HG03159 (cell line): ENCODE measurements at regions not wholly inside any gene's neighbourhood (a gene's known extent, or its start where the extent isn't known, plus 50 kb on each side); places are given as distances from the start of the nearest gene placed in this dataset.

Source experiments
- ATAC-seq: cut with Tn5 transposase; IDR thresholded peaks from one replicate; pipeline ENCODE4 v1.9.1; 2021; ENCODE audit warnings: mild to moderate bottlenecking, moderate library complexity; ENCODE audit not compliant: unreplicated experiment

DNA sequence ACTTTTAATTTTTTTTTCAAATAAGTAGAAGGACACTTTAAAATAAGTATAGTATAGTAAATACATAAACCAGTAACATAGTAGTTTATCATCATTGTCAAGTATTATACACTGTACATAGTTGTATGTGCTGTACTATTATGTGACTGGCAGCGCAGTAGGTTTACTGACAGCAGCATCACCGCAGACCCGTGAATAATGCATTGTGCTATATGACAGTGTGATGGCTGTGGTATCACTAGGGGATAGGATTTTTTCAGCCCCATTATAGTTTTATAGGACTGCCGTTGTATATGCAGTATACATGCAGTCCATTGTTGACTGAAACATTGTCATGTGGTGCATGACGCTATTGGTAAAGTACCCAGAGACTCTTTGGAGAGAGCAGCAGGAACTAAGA, 306.5 kb downstream of the SQOR start:
- ATAC-seq = no peak

DNA sequence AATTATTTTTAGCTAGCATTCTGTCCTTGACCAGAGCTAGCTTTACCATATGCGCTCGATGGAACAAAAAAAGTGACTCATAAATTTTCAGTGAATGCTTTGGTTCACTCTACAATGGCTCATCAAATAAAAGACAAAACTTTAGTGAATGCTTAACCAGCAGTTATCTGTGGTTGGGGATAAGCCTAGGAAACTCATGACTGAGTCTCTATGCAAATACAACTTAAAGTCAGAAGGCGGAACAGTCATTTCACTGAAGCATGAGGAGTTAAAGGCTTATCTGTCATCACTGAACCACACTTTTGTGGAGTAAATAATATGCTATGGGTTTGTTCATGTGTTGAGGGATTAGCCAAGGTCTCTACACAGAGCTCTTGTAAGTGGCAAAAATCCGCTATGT, 308.4 kb downstream of the SQOR start:
- no peak for ATAC-seq

DNA sequence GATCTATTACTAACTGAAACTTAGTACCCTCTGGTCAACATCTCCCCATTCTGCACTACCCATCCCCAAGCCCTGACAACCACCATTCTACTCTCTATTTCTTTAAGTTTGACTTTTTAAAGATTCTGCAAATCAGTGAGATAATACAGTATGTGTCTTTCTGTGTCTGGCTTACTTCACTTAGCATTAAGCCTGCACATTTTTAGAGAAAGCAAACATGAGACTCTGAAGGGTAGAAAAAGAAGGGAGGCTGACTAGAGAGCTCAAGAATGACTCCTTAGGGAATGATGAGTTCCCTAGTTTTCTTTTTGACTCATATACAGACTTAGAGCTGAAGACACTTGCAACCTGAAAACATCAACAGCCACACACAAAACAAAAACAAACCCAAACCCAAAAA, 311.3 kb downstream of the SQOR start:
- ATAC-seq = no peak

GRCh38 chr15:45948181-45948621, 313.4 kb downstream of the SQOR start:
- no peak for ATAC-seq

DNA sequence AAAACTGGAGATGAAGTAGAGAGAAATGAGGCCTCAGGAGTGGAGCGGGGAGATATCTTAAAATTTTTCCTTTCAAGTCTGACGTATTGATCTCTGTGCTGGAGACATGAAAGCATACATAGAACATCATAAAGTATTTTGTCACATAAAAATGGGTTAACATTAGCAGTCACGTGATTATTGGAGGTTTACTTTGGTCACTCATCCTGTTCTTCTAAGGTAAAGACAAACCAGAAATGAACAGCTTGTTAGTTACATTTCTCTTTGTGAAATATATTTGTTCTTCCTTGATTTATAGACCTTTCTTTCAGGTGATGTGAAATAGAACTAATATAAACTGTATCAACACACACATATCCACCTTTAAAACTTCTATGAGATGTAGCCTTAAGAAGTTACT, 324.1 kb downstream of the SQOR start:
- ATAC-seq = no peak

- ATAC-seq = no peak
Measured at GRCh38 chr15:45962733-45963132, 327.9 kb downstream of the SQOR start.

DNA sequence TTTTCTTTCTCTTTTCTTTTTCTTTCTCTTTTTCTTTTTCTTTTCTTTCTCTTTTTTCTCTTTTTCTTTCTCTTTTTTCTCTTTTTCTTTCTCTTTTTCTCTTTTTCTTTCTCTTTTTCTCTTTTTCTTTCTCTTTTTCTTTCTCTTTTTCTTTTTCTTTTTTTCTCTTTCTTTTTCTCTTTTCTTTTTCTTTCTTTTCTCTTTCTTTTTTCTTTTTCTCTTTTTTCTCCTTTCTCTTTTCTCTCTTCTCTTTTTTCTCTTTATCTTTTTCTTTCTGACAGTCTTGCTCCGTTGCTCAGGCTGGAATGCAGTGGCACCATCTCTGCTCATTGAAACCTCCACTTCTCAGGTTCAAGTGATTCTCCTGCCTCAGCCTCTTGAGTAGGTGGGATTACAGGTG, 335.7 kb downstream of the SQOR start:
- ATAC-seq = no peak

GRCh38 chr15:45980366-45980765, 345.5 kb downstream of the SQOR start:
- ATAC-seq = no peak

DNA sequence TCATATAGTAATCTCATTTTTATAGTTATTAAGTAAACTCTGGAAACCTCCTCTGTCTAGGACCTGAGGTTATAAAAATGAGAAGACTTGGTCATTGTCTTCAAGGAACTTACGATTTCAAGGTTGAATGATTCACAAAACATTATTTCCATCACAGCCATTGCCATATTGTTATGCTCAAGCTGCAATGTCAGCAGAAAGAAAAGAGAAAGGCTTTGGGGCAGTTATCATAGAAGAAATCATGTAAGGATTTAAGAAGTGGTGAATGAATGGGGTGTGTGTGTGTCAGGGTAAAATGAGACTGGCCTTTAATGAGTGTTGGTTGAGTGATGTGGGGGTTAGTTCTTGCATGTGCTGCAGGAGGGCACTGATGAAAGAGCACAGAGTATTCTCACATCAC, 346.8 kb downstream of the SQOR start:
- no peak for ATAC-seq

- ATAC-seq = no peak
Measured at GRCh38 chr15:45991863-45992262, 357.0 kb downstream of the SQOR start.

- no peak for ATAC-seq
Measured at GRCh38 chr15:45993072-45993471, 358.2 kb downstream of the SQOR start.

DNA sequence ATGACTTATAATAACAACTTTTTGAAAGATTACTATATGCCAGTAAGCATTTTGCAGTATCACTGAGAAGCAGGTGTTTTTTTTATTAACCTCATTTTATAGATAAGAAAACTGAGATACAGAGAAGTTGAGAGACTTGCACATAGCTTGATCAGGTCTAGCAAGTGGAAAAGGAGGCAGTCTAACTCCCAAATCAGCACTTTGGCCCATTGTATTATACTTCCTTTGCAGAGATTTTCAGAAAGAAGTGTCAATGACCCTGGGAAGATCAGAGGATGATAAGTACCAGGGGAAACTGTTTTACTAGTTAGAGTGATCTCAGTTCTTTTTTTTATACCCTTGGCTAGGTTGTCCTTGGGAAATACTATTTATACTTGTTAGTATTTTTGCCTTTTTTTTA, 358.7 kb downstream of the SQOR start:
- no peak for ATAC-seq

GRCh38 chr15:45995800-45996199, 361.0 kb downstream of the SQOR start:
- ATAC-seq = no peak

DNA sequence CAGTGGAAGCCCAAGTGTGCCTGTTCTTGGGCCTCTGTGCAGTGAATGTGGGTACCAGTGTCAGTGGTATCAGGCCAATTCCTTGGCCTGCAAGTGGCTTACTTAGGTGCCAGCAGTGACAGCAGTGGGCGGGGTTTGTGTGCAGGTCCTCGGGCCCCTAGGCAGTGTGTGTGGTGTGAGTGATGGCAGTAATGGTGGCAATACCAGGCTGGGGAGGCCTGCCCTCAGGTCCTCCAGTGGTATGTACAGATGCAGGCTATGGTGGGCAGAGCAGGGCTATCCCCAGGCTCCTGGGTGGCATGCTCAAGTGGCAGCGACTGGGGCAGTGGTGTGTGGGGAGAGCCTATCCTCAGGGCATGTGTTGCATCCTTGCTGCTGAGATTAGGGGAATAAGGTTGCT, 379.7 kb downstream of the SQOR start:
- ATAC-seq = no peak

DNA sequence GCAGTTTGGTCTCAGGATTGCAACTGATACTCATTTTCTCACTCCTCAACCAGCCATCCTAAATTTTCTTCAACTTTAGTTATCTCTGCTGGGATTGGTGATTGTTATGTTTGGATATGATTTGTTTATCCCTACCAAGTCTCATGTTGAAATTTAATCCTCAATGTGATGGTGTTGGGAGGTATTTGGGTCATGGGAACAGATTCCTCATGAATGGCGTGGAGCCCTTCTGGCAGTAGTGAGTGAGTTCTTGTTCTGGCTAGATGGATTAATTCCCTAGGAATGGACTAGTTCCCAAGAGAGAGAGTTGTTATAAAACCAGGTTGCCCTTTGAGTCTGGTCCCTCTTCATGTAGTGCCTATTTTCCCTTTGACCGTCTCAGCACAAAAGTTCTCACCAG, 399.9 kb downstream of the SQOR start:
- ATAC-seq = no peak

DNA sequence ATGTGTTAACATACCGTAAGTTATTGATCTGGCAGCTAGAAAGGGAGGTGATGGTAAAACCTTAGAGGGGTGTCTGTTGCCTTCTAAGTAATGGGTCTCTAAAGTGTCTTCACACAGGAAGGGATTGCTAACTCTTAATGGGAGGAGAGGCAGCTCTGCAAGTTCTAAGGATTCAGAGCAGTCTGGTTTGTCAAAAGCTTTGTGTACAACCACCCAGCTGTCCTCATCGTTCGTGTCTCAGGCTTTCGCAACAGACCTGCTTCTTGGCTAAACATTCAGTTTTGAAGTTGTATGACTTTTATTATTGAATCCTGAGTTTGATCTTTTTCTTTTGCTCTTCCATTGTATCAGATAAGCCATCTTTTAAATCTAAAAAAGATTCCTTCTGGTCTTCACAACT, 404.9 kb downstream of the SQOR start:
- no peak for ATAC-seq

DNA sequence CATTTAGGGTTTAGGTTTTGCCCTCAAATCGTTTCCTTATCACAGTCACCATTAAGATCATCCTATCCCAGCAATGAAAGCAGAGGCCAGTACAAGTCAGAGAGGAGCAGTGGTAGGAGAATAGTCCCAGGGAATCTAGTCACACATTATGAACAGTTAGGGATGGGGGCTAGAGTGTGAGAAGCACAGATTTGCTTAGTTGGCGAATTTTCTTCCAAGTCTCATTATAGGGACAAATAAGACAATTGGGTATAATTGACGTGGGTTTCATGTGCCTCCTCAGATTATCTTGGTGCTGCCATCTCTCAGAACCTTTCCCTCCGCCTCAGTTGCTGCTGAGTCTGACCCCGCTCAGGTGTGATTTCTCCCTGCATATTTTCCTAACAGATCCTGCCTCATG, 407.1 kb downstream of the SQOR start:
- no peak for ATAC-seq

- ATAC-seq = no peak
Measured at GRCh38 chr15:46059921-46060594, 425.2 kb downstream of the SQOR start.

GRCh38 chr15:46061002-46061401, 426.2 kb downstream of the SQOR start:
- ATAC-seq = no peak

DNA sequence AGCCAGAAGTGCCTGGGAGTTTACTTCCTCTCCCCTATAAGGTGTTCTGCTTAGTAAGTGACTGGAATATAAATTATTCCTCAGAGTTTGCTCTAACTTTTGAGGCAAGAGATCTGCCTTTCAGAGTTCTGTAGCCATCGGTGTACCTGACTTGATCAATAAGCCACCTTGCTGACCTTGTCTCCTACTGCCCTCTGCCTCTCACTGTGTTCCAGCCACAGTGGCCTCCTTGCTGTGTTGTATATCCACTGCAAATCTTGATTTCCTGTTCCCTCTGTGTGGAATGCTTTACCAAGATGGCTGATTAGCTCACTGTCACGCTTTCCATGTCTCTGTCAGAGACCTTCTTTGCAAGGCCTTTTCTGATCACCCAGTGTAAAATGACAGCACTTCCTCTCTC, 442.4 kb downstream of the SQOR start:
- ATAC-seq = no peak

DNA sequence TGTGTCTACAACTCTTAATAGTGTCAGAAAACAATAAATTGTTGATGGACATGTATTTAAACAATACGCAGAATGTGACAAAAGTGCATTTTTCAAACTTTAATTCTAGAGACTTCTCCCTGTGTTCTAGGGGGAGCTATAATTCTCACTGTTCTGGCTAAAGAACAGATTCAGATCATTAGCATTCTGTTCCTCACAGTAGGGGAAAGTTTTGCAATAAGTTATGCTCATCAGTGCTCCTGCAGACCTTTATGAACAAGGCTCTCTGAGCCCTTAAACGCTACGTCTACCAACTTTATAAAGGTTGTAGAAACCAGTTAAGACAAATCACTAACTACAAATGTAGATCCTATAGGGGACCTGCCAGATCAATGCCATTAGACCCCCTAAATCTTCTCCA, 444.2 kb downstream of the SQOR start:
- ATAC-seq = no peak

DNA sequence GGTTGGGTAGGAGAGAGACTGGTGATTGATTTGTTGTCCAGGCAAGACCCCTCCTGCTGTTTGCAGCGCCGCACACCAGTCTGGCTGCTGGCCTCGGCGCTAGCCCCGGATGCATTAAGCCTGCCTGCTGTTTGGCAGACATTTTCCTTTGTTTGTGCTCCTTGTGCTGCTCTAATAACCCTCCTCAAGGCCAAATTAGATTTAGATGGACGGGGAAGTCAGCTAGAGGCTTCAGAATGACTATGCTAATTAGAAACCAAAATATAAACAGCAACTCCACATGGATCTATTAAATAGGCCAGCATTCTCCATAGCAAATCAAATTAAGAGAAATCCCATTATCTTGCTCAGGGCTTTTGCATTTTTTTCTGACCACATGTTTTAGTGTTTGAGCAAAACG, 445.2 kb downstream of the SQOR start:
- no peak for ATAC-seq
